NCI-H524 (cell line): ENCODE measurements at regions not wholly inside any gene's neighbourhood (a gene's known extent, or its start where the extent isn't known, plus 50 kb on each side); places are given as distances from the start of the nearest gene placed in this dataset.
"Not testable (repeated sequence)": the region's sequence is repeated elsewhere in the genome, so short reads cannot be mapped to it uniquely, and the experiment has no call there.

Experiments
- DNase-seq, 2 experiments: peaks; one replicate each; lab custom pipeline; 2025; lab: John Stamatoyannopoulos, UW

GRCh38 chr10:9382533-9382866, 1328.0 kb downstream of the GATA3 start:
- no peak for DNase-seq

DNA sequence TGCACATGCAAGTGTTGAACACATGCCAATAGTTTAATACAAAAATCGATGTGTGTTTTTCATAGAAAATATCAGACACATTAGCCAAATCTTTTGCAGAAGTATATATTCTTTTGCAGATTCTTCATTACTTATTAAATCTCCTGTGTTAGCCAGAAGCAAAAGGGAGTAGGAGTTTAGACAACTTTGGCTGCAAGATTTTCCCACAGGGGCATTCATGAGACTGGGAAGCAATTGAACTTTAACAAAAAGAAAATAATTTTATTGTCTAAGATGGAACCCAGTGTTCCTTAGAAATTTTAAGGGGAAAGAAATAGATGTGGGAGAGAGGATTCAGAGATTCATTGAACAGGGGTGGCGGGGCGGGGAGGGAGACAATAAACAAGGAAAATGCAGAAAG, 1336.0 kb downstream of the GATA3 start:
- DNase-seq = no peak

DNA sequence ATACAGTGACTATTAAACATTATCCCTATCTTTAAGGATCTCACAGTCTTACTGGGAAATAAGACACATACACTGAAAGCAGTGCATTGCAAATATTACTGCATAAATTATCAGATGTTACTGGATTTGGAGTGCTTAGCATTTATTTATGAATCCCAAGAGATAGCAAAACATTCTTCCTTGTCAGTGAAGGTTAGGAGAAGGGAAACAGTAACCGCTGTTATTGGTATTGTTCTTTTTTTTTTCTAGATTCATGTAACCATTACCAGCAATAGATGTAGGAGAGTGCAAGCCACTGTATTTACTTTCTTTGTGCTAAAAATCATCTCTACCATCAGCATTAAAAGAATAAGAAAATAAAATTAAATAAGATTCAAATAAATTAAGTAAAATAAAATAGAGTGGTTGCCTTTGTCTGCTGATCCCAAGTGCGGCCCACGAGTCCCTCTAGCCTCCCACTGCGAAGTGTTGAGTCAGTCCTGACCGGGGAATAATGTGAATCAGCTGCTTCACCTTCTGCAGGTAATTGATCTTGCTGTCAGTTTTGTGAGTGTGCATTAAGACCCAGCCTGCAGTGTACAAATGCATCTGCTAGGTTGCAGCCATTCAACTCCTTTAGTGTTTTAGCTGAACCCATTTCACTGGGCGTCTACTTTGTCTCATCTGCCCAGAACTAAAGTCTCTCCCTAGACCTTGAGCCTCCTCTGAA, 1344.9 kb downstream of the GATA3 start:
- no peak for DNase-seq

DNA sequence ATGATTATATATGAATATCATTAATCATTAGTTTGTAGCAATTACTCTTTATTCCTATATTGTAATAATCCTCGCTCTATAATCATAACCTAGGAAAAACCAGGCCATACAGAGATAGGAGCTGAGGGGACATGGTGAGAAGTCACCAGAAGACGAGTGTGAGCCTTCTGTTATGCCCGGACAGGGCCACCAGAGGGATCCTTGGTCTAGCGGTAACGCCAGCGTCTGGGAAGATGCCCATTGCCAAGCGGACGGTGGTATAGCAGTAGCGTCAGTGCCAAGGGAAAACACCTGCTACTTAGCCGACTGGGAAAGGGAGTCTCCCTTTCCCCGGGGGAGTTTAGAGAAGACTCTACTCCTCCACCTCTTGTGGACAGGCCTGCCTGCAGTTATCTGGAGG, 1347.6 kb downstream of the GATA3 start:
- peak in 1 of 2 experiments; percentile 56 for DNase-seq

DNA sequence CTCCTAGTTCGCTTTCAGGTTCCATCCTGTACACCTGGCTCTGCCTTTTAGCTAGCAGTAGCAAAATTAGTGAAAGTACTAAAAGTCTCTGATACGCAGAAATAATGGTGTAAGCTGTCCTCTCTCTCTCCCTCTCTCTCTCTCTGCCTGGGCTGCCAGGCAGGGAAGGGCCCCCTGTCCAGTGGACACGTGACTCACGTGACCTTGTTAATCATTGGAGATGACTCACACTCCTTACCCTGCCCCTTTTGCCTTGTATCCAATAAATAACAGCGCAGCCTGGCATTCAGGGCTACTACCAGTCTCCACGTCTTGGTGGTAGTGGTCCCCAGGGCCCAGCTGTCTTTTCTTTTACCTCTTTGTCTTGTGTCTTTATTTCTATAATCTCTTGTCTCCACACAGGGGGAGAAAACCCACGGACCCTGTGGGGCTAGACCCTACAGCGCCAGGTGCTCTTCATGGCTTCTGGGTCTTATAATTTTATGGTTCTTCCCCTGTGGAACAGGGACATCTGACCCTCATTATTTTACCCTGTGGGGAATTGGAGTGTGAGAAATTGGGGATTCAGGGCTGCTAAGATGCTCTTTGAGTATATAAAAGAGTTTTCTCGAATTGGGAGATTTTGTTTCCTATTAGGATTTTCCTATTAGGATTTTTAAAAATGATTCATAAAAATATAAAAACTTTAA, 1348.2 kb downstream of the GATA3 start:
- DNase-seq = not testable (repeated sequence)

- DNase-seq = not testable (repeated sequence)
Observed at GRCh38 chr10:9407201-9407600, 1352.7 kb downstream of the GATA3 start.

DNA sequence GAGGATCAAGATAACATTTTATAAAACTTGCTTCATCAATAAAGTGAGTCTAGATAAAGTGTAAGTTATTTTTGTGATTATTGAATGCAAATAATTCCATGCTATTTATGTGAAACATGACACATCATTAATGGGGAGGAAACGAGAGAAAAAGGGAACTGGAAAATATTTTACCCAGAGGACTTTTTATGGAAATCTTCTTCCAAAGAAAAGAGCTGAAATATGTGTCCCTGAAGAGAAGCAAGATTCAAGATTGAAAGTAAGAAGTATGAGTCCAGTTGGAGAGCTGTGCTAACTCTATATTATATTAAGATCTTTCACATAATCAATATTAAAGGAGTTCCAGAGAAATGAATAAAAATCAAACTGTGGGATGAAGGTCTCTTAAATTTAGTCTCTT, 1361.8 kb downstream of the GATA3 start:
- DNase-seq = no peak

- no peak for DNase-seq
Observed at GRCh38 chr10:9419757-9420156, 1365.3 kb downstream of the GATA3 start.

- DNase-seq = no peak
Observed at GRCh38 chr10:9427209-9427608, 1372.7 kb downstream of the GATA3 start.

DNA sequence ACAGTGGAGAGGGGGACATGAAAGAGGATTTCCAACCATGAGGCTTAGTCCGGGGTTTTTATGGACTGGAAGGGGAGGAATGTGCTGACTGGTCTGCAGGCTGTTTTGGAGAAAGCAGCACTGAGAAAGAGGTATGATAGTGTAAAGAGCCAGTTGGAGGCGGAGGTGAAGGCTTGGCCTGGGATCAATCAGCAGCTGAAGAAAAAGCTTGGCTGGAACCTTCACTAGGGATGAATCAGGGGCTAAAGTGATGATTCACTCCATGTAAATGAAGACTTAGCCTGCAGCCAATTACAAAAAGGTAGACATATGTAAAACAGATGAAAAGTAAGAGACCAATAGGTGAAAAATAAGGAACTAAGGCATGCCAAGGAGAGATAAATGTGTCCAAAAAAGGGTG, 1382.6 kb downstream of the GATA3 start:
- DNase-seq = no peak

- no peak for DNase-seq
Observed at GRCh38 chr10:9443758-9444157, 1389.3 kb downstream of the GATA3 start.

DNA sequence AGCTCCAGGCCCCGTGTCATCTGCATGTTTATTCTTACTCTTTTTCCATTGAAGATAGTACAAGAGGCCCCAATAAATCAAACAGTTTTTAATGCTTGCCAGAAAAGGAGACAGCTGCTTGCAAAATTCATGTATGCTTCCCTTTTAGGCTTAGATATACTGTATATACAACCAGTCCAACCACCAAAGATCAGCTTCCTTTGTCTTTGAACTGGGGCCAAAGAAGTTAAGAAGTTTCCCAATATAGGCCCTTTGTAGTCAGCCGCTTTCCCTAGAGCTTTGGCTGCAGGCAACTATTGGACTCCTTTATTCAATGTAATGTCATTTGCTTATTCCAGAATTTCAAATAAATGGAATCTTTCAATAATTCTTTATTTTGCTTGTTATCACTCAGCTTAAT, 1395.0 kb downstream of the GATA3 start:
- no peak for DNase-seq

DNA sequence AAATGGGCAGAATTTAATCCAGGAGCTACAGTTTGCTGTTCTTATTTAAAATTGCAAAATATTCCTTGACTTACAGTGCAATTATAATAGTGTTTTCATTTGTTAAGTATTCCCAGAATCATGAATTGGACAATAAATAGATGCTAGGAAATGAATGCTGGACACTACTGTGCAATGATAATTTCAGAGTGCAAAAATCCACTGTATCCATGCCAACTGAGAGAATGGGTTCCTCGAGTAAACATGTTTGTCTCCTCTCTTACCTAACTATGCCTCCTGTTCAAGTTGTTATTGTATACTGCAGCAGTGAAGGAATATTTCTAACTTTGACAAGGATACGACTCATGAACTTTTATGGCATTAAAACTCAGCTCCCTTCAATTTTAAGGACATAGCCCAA, 1396.3 kb downstream of the GATA3 start:
- no peak for DNase-seq

DNA sequence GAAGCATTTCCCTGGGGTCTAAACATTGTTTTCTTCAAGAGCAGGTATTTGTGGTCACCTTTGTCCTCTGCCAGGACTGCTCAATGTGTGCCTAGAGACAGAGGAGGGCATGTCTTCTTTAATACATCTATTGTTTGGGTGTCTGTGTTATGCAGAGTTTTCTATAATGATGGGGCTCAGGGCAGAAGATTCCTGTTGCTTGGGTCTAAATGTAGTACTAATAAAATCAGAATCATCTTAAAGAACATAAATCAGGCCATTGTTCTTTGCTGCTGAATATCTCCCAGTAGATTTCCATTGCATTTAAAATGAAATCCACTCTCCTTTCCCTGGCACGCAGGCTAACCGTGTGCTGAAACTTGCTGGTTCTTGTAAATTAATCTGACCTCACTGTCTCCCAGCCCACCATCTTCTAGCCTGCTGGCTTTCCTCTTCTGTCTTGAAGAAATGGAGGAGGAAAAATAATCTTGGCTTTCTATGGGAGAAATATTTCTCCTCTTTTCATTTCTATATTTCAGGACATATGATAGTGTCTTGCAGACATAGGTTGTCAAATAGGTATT, 1396.8 kb downstream of the GATA3 start:
- no peak for DNase-seq

- no peak for DNase-seq
Observed at GRCh38 chr10:9452056-9452455, 1397.6 kb downstream of the GATA3 start.

GRCh38 chr10:9453871-9454270, 1399.4 kb downstream of the GATA3 start:
- not testable (repeated sequence) for DNase-seq

DNA sequence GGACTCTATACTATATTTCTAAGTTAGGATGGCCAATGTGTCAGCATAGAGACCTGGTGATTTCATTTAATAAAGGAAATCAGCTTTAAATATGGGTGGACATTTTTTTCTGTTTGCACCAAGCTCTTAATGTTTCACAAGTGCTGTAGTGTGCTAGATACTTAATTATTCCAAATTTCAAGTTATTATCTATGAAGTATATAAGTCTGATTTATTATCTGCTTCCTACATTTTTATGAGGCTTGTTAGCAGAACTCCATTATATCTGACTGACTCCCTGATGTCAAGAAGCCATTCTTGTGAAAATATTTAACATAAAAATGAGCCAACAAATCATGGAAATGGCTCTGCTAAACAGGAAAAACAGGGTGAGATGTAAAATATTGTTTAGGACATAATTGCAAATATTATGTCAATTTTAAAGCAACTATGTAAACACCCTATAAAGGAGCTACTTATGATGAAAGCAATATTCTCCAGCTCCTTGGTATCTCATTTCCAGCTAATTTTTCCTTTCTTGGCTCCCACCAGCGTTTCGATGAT, 1415.2 kb downstream of the GATA3 start:
- DNase-seq = peak in 1 of 2 experiments; percentile 32

DNA sequence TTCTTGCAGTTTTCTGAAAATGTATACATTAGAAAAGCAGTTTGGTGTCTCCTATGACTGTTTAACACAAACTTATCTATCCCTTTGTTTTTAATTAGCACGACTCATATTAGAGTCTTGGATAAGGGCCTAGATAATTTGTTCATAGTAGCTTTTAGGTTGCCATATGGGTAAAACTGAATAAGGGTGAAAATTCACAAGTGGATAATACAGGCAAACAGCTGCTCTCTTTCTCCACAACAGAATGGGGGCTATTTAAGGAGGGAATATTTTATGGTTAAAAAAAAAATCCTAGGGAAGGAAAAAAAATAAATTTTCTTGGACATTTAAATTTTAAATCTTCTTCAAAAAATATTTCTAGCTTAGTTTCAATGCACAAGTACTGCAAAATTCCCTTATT, 1416.1 kb downstream of the GATA3 start:
- DNase-seq = peak; percentile 34 to 64

- DNase-seq = no peak
Observed at GRCh38 chr10:9501944-9502343, 1447.5 kb downstream of the GATA3 start.

DNA sequence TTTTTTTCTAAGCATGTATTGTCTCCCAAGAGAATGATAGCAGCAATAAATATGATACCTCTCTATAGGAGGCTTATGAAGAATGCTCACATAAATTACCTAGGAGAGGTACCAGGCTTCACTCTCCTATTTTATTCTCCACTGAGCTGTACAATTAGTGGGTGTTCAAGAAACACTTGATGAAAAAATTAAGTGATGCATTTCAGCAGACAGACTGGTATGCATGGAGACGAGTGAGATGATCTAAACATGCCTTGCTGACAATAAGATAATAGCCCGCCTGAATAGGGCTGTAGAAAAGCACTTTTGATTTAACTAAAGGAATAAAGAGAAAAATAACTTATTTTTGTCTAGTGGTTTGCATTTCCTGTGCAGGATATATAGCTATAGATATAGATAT, 1449.7 kb downstream of the GATA3 start:
- no peak for DNase-seq

DNA sequence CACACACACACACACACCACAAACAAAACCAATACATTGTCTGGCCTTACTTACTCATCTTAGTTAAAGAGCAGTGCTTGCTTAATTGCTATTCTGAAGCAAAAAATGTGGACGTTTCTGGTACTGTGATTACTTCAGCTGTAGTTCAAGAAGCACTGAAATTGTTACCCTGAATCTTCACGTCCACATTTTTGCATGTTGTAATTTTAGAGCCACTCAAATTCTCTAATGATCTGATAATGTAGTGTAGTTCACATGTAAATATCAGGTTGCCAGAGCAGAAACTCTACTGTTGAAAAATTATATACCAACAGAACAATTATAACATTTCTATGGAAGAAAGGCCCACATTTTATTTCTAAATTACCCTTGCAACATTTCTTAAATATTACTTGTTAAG, 1451.1 kb downstream of the GATA3 start:
- no peak for DNase-seq

- DNase-seq = no peak
Observed at GRCh38 chr10:9508606-9509005, 1454.1 kb downstream of the GATA3 start.

- DNase-seq = no peak
Observed at GRCh38 chr10:9510626-9511025, 1456.1 kb downstream of the GATA3 start.
